Stomach (tissue), 8 donors: ENCODE measurements at regions not wholly inside any gene's neighbourhood (a gene's known extent, or its start where the extent isn't known, plus 50 kb on each side); places are given as distances from the start of the nearest gene placed in this dataset.

ENCODE experiments used
- DNase-seq, 2 donors: peaks; one replicate each; pipeline versions ENCODE4 v3.0.0 to v3.0.0-alpha.2; 2013 to 2019
- H3K27ac ChIP-seq, 5 donors: fragments of 200-600 bp in 4 of 5; sonication (generic) in 4 of 5; one replicate each; pipeline ENCODE4 v1.5.1; 2013 to 2019; ENCODE audit warnings: mild to moderate bottlenecking in 1 of 5, moderate library complexity in 1 of 5
- H3K27me3 ChIP-seq, 3 donors: fragments of 200-600 bp; sonication (generic); one replicate each; pipeline ENCODE4 v1.5.1; 2017 to 2019; ENCODE audit warnings: mixed run types in 1 of 3
- H3K36me3 ChIP-seq, 4 donors: fragments of 200-600 bp; sonication (generic); 1 replicate in 3 of 4; 2 replicates in 1 of 4; pipeline ENCODE4 v1.5.1; 2016 to 2019
- H3K4me1 ChIP-seq, 4 donors: fragments of 200-600 bp; sonication (generic); one replicate each; pipeline ENCODE4 v1.5.1; 2016 to 2019
- H3K4me3 ChIP-seq, 4 donors: fragments of 200-600 bp; sonication (generic) in 3 of 4; one replicate each; pipeline ENCODE4 v1.5.1; 2016 to 2019; ENCODE audit warnings: mild to moderate bottlenecking in 1 of 4
- H3K9me3 ChIP-seq, 4 donors: fragments of 200-600 bp; sonication (generic); one replicate each; pipeline ENCODE4 v1.5.1; 2016 to 2019
- EP300 ChIP-seq: sonication (generic); formaldehyde crosslinking; IDR thresholded peaks from one replicate; pipeline ENCODE4 v1.6.1; 2017; ENCODE audit warnings: antibody characterized with exemption
- POLR2A ChIP-seq, 4 donors: fragments of 450-650 bp; IDR thresholded peaks; one replicate each; pipeline ENCODE4 v1.6.1; 2016; ENCODE audit warnings: antibody characterized with exemption in 4 of 4, control low read depth in 2 of 4, mild to moderate bottlenecking in 1 of 4, moderate library complexity in 1 of 4
- POLR2AphosphoS5 ChIP-seq, 3 donors: sonication (generic); formaldehyde crosslinking; IDR thresholded peaks; one replicate each; pipeline ENCODE4 v1.6.1; 2016; ENCODE audit warnings: antibody characterized with exemption in 3 of 3
- WGBS, 5 donors: extraction: QIAGEN DNeasy Blood & Tissue Kit in 3 of 5; methylation state at CpG; one replicate each; pipeline versions ENCODE4 v1.1.5 to v1.1.7; 2013 to 2018; 5-methylcytosine and 5-hydroxymethylcytosine counted together
- intact Hi-C: fragments of 100-400 bp; cut with DNase I; formaldehyde crosslinking; loops from one replicate; pipeline ENCODE4 v1.15.1; 2023; ENCODE audit warnings: low total_unique reads
- TF ChIP-seq, protein P1 (sequence below), 7 experiments: fragments of 450-650 bp in 4 of 7; fragments of 200-600 bp in 3 of 7; sonication (generic) in 3 of 7; IDR thresholded peaks; one replicate each; pipeline ENCODE4 v1.5.1; 2016 to 2019; ENCODE audit warnings: antibody characterized with exemption in 7 of 7, control low read depth in 2 of 7, mild to moderate bottlenecking in 1 of 7
- donor health status: healthy with polysubstance abuse.
- donor health status: Bipolar disorder and iron deficiency.
- donor health status: healthy.

GRCh38 chr9:90013778-90014177 lies 409.0 kb downstream of the GADD45G start:
- Histone ChIP-seq H3K27me3 (no peaks in the 10 kb centered on the region), H3K36me3 (no peaks in the 10 kb centered on the region), H3K4me1 (peaks cover 0 to 17% (median 5%) of the 10 kb centered on the region in 4 donors), H3K27ac (no peak overlapping the region), H3K9me3 (no peaks in the 10 kb centered on the region), H3K4me3 (no peak overlapping the region)
- TF ChIP-seq POLR2A (IDR thresholded peaks at IDR 0.05) = no peak
- TF ChIP-seq EP300 = no peak
- no peak for TF ChIP-seq POLR2AphosphoS5 (IDR thresholded peaks at IDR 0.05)
- TF ChIP-seq, protein P1, sequence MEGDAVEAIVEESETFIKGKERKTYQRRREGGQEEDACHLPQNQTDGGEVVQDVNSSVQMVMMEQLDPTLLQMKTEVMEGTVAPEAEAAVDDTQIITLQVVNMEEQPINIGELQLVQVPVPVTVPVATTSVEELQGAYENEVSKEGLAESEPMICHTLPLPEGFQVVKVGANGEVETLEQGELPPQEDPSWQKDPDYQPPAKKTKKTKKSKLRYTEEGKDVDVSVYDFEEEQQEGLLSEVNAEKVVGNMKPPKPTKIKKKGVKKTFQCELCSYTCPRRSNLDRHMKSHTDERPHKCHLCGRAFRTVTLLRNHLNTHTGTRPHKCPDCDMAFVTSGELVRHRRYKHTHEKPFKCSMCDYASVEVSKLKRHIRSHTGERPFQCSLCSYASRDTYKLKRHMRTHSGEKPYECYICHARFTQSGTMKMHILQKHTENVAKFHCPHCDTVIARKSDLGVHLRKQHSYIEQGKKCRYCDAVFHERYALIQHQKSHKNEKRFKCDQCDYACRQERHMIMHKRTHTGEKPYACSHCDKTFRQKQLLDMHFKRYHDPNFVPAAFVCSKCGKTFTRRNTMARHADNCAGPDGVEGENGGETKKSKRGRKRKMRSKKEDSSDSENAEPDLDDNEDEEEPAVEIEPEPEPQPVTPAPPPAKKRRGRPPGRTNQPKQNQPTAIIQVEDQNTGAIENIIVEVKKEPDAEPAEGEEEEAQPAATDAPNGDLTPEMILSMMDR (IDR thresholded peaks at IDR 0.05) = no peak
- no peak for DNase-seq
- intact Hi-C loops = no loop called here
- WGBS, 5 donors = 90 to 97% (median 94%) methylated on average over 8 of the region's 8 CpGs

- no peak overlapping the region for H3K4me3 ChIP-seq
- intact Hi-C loops = no loop called here
- TF ChIP-seq POLR2A (IDR thresholded peaks at IDR 0.05) = no peak
- TF ChIP-seq EP300 = no peak
- no peak for TF ChIP-seq POLR2AphosphoS5 (IDR thresholded peaks at IDR 0.05)
- TF ChIP-seq, protein P1 (IDR thresholded peaks at IDR 0.05) = no peak
- no peak overlapping the region for H3K27ac ChIP-seq
- 90 to 98% (median 93%) methylated on average over 9 of the region's 9 CpGs for WGBS, 5 donors
- H3K27me3 ChIP-seq = no peaks in the 10 kb centered on the region
- peaks cover 0 to 10% (median 5%) of the 10 kb centered on the region in 4 donors for H3K4me1 ChIP-seq
- no peaks in the 10 kb centered on the region for H3K36me3 ChIP-seq
- no peak for DNase-seq
- no peaks in the 10 kb centered on the region for H3K9me3 ChIP-seq
Observed at GRCh38 chr9:90014421-90014820, 409.6 kb downstream of the GADD45G start.

GRCh38 chr9:90016272-90016671 lies 411.5 kb downstream of the GADD45G start:
- TF ChIP-seq POLR2A (IDR thresholded peaks at IDR 0.05) = no peak
- TF ChIP-seq, protein P1 (IDR thresholded peaks at IDR 0.05) = no peak
- Histone ChIP-seq H3K9me3 (no peaks in the 10 kb centered on the region), H3K27me3 (no peaks in the 10 kb centered on the region), H3K27ac (no peak overlapping the region), H3K4me3 (no peak overlapping the region), H3K36me3 (no peaks in the 10 kb centered on the region), H3K4me1 (peaks cover 0 to 13% (median 4%) of the 10 kb centered on the region in 4 donors)
- WGBS, 5 donors = 80 to 92% (median 88%) methylated on average over 1 of the region's 1 CpG
- no peak for DNase-seq
- intact Hi-C loops = no loop called here

- H3K9me3 ChIP-seq = peaks cover 0 to 6% (median 0%) of the 10 kb centered on the region in 4 donors
- H3K4me3 ChIP-seq = no peak overlapping the region
- H3K36me3 ChIP-seq = no peaks in the 10 kb centered on the region
- H3K27me3 ChIP-seq = no peaks in the 10 kb centered on the region
- H3K4me1 ChIP-seq = peaks cover 0 to 14% (median 4%) of the 10 kb centered on the region in 4 donors
- 86 to 97% (median 88%) methylated on average over 7 of the region's 7 CpGs for WGBS, 5 donors
- intact Hi-C loops = no loop called here
- no peak for DNase-seq
- H3K27ac ChIP-seq = no peak overlapping the region
- TF ChIP-seq POLR2A (IDR thresholded peaks at IDR 0.05) (no peak), POLR2AphosphoS5 (IDR thresholded peaks at IDR 0.05) (no peak), EP300 (no peak)
- TF ChIP-seq, protein P1 (IDR thresholded peaks at IDR 0.05) = no peak
Observed at GRCh38 chr9:90017679-90018078, 412.9 kb downstream of the GADD45G start.
